Calu3 (cell line): ENCODE measurements at regions not wholly inside any gene's neighbourhood (a gene's known extent, or its start where the extent isn't known, plus 50 kb on each side); places are given as distances from the start of the nearest gene placed in this dataset.

ENCODE experiments used
- BruUV-seq: library from RNA; stranded (reverse); fragments of 400-500 nt; replicated peaks from 2 replicates; lab custom pipeline; 2021; lab: Mats Ljungman, UMichigan
- CTCF ChIA-PET: fragments of 300-600 bp; sonication (Branson Sonifier 250); formaldehyde crosslinking; loops from one replicate; lab custom pipeline; 2022; ENCODE audit warnings: antibody characterized with exemption; lab: Charles Lee
- DNase-seq: peaks from one replicate; pipeline ENCODE4 v3.0.0; 2022
- H3K27ac Mint-ChIP-seq: one replicate; pipeline ENCODE4 v1.8.0; 2022; ENCODE audit warnings: mixed read lengths; ENCODE audit not compliant: unreplicated experiment
- H3K27me3 Mint-ChIP-seq: one replicate; pipeline ENCODE4 v1.8.0; 2022; ENCODE audit warnings: mixed read lengths; ENCODE audit not compliant: unreplicated experiment
- H3K36me3 Mint-ChIP-seq: one replicate; pipeline ENCODE4 v1.8.0; 2022; ENCODE audit warnings: mild to moderate bottlenecking, moderate library complexity, mixed read lengths; ENCODE audit not compliant: insufficient read depth, unreplicated experiment
- H3K4me1 Mint-ChIP-seq: one replicate; pipeline ENCODE4 v1.8.0; 2022; ENCODE audit warnings: mild to moderate bottlenecking, low read depth, mixed read lengths; ENCODE audit not compliant: unreplicated experiment
- H3K4me3 Mint-ChIP-seq: one replicate; pipeline ENCODE4 v1.8.0; 2022; ENCODE audit warnings: mild to moderate bottlenecking, low read depth, moderate library complexity, mixed read lengths; ENCODE audit not compliant: unreplicated experiment
- H3K9me3 Mint-ChIP-seq: one replicate; pipeline ENCODE4 v1.8.0; 2022; ENCODE audit warnings: low read depth, mixed read lengths; ENCODE audit not compliant: unreplicated experiment
- CTCF ChIP-seq: fragments of 200-600 bp; IDR thresholded peaks from one replicate; pipeline ENCODE4 v1.8.0; 2022; ENCODE audit warnings: antibody characterized with exemption; ENCODE audit not compliant: unreplicated experiment
- intact Hi-C: fragments of 100-400 bp; cut with micrococcal nuclease; formaldehyde crosslinking; loops from one replicate; pipeline ENCODE4 v1.10.0; 2022; ENCODE audit not compliant: unreplicated experiment

- Mint-ChIP-seq H3K36me3 (no peaks in the 10 kb centered on the region), H3K4me1 (no peaks in the 10 kb centered on the region), H3K27ac (no peak overlapping the region), H3K9me3 (no peaks in the 10 kb centered on the region), H3K4me3 (no peak overlapping the region), H3K27me3 (no peaks in the 10 kb centered on the region)
- CTCF ChIA-PET, result no interaction called here
- no TSS peak for BruUV-seq
- no peak for DNase-seq
- TF ChIP-seq CTCF, result no peak
- intact Hi-C loops, result loop anchor here (10.0 kb wide), 1 partner anchor 788 kb away; no protein-coding TSS in a partner anchor
These were observed 319.4 kb upstream of the NFIA start for GRCh38 chr1:60762911-60763310.

GRCh38 chr1:60762176-60762575, 320.2 kb upstream of the NFIA start:
- no peaks in the 10 kb centered on the region for H3K36me3 Mint-ChIP-seq
- no peak overlapping the region for H3K27ac Mint-ChIP-seq
- no peak for DNase-seq
- H3K27me3 Mint-ChIP-seq, result no peaks in the 10 kb centered on the region
- no TSS peak for BruUV-seq
- H3K4me3 Mint-ChIP-seq, result no peak overlapping the region
- no peak for TF ChIP-seq CTCF
- H3K9me3 Mint-ChIP-seq, result no peaks in the 10 kb centered on the region
- no peaks in the 10 kb centered on the region for H3K4me1 Mint-ChIP-seq
- intact Hi-C loops, result loop anchor here (10.0 kb wide), 1 partner anchor 787 kb away; no protein-coding TSS in a partner anchor
- CTCF ChIA-PET, result no interaction called here

GRCh38 chr1:60759291-60759690, 323.1 kb upstream of the NFIA start:
- intact Hi-C loops, result no loop called here
- Mint-ChIP-seq H3K36me3 (no peaks in the 10 kb centered on the region), H3K27ac (no peak overlapping the region), H3K27me3 (no peaks in the 10 kb centered on the region), H3K4me1 (no peaks in the 10 kb centered on the region), H3K4me3 (no peak overlapping the region), H3K9me3 (no peaks in the 10 kb centered on the region)
- TF ChIP-seq CTCF, result no peak
- BruUV-seq, result no TSS peak
- CTCF ChIA-PET, result no interaction called here
- DNase-seq, result no peak

GRCh38 chr1:60757485-60757884, 324.9 kb upstream of the NFIA start:
- TF ChIP-seq CTCF, result no peak
- H3K36me3 Mint-ChIP-seq, result no peaks in the 10 kb centered on the region
- intact Hi-C loops, result no loop called here
- CTCF ChIA-PET, result interaction anchor here (0.6 kb wide), 1 partner anchor 91 kb away, joined by 4 read pairs; no protein-coding TSS in a partner anchor
- H3K4me3 Mint-ChIP-seq, result no peak overlapping the region
- no peak for DNase-seq
- no peaks in the 10 kb centered on the region for H3K9me3 Mint-ChIP-seq
- no peaks in the 10 kb centered on the region for H3K27me3 Mint-ChIP-seq
- H3K4me1 Mint-ChIP-seq, result no peaks in the 10 kb centered on the region
- H3K27ac Mint-ChIP-seq, result no peak overlapping the region
- no TSS peak for BruUV-seq
